Activated CD8-positive, alpha-beta T cell treated with anti-CD3 and anti-CD28 coated beads for 36 hours (primary cell): ENCODE measurements at regions not wholly inside any gene's neighbourhood (a gene's known extent, or its start where the extent isn't known, plus 50 kb on each side); places are given as distances from the start of the nearest gene placed in this dataset.

Source experiments
- ATAC-seq: fragments of 200-7000 bp; cut with Tn5 transposase; one replicate; pipeline ENCODE4 v1.10.0; 2021; ENCODE audit warnings: mild to moderate bottlenecking, moderate library complexity
- CTCF ChIA-PET: fragments of 350-600 bp; sonication (Branson Sonifier 250); formaldehyde crosslinking; loops from one replicate; lab custom pipeline; 2021; ENCODE audit warnings: antibody characterized with exemption; lab: Charles Lee
- POLR2A ChIA-PET: fragments of 350-600 bp; sonication (Branson Sonifier 250); formaldehyde crosslinking; loops from one replicate; lab custom pipeline; 2021; ENCODE audit warnings: antibody characterized with exemption; lab: Charles Lee
- DNase-seq: peaks from one replicate; pipeline ENCODE4 v3.0.0-alpha.2; 2020
- H3K27ac Mint-ChIP-seq: one replicate; pipeline ENCODE4 v1.8.0; 2021; ENCODE audit warnings: mild to moderate bottlenecking, mixed read lengths
- H3K27me3 Mint-ChIP-seq: one replicate; pipeline ENCODE4 v1.8.0; 2021; ENCODE audit warnings: mixed read lengths
- H3K36me3 Mint-ChIP-seq: one replicate; pipeline ENCODE4 v1.8.0; 2021; ENCODE audit warnings: low read depth, mixed read lengths
- H3K4me1 Mint-ChIP-seq: one replicate; pipeline ENCODE4 v1.8.0; 2021; ENCODE audit warnings: low read depth, mixed read lengths
- H3K4me3 Mint-ChIP-seq: one replicate; pipeline ENCODE4 v1.8.0; 2021; ENCODE audit warnings: mild to moderate bottlenecking, moderate library complexity, mixed read lengths
- H3K9me3 Mint-ChIP-seq: one replicate; pipeline ENCODE4 v1.8.0; 2021; ENCODE audit warnings: mixed read lengths
- CTCF ChIP-seq: fragments of 200-600 bp; IDR thresholded peaks from one replicate; pipeline ENCODE4 v1.8.0; 2022; ENCODE audit warnings: antibody characterized with exemption, mild to moderate bottlenecking
- intact Hi-C: fragments of 100-400 bp; cut with micrococcal nuclease; formaldehyde crosslinking; loops from one replicate; pipeline ENCODE4 v1.10.0; 2022

GRCh38 chr1:222042120-222042519, 300.2 kb upstream of the DUSP10 start:
- Mint-ChIP-seq H3K4me1 (no peaks in the 10 kb centered on the region), H3K9me3 (no peaks in the 10 kb centered on the region), H3K27me3 (peaks cover 1% of the 10 kb centered on the region), H3K36me3 (no peaks in the 10 kb centered on the region), H3K27ac (no peak overlapping the region), H3K4me3 (no peak overlapping the region)
- DNase-seq (no peak), ATAC-seq (no peak)
- ChIA-PET CTCF (no interaction called here), POLR2A (no interaction called here)
- no peak for TF ChIP-seq CTCF
- intact Hi-C loops: no loop called here

GRCh38 chr1:222040955-222041354, 299.1 kb upstream of the DUSP10 start:
- no peak for TF ChIP-seq CTCF
- intact Hi-C loops: no loop called here
- CTCF ChIA-PET: no interaction called here
- Mint-ChIP-seq H3K27ac (no peak overlapping the region), H3K4me1 (no peaks in the 10 kb centered on the region), H3K27me3 (peaks cover 1% of the 10 kb centered on the region), H3K9me3 (no peaks in the 10 kb centered on the region), H3K4me3 (no peak overlapping the region), H3K36me3 (no peaks in the 10 kb centered on the region)
- ATAC-seq (no peak), DNase-seq (no peak)
- POLR2A ChIA-PET: no interaction called here

- ChIA-PET CTCF (interaction anchor here (1.4 kb wide), 1 partner anchor 31 kb away, joined by 3 read pairs; no protein-coding TSS in a partner anchor), POLR2A (no interaction called here)
- TF ChIP-seq CTCF: no peak
- Mint-ChIP-seq H3K4me1 (no peaks in the 10 kb centered on the region), H3K36me3 (no peaks in the 10 kb centered on the region), H3K27me3 (peaks cover 3% of the 10 kb centered on the region), H3K9me3 (no peaks in the 10 kb centered on the region), H3K27ac (no peak overlapping the region), H3K4me3 (no peak overlapping the region)
- intact Hi-C loops: no loop called here
- ATAC-seq (no peak), DNase-seq (no peak)
Measured at GRCh38 chr1:222040121-222040805, 298.4 kb upstream of the DUSP10 start.

GRCh38 chr1:222038971-222039370, 297.1 kb upstream of the DUSP10 start:
- Mint-ChIP-seq H3K36me3 (no peaks in the 10 kb centered on the region), H3K27ac (no peak overlapping the region), H3K4me3 (no peak overlapping the region), H3K27me3 (peaks cover 7% of the 10 kb centered on the region), H3K9me3 (no peaks in the 10 kb centered on the region), H3K4me1 (no peaks in the 10 kb centered on the region)
- intact Hi-C loops: no loop called here
- no peak for TF ChIP-seq CTCF
- DNase-seq (no peak), ATAC-seq (no peak)
- POLR2A ChIA-PET: interaction anchor here (1.2 kb wide), 1 partner anchor 18 kb away, joined by 3 read pairs; no protein-coding TSS in a partner anchor
- CTCF ChIA-PET: no interaction called here

- Mint-ChIP-seq H3K9me3 (no peaks in the 10 kb centered on the region), H3K27ac (no peak overlapping the region), H3K4me1 (no peaks in the 10 kb centered on the region), H3K27me3 (peaks cover 7% of the 10 kb centered on the region), H3K4me3 (no peak overlapping the region), H3K36me3 (no peaks in the 10 kb centered on the region)
- ATAC-seq (no peak), DNase-seq (no peak)
- ChIA-PET CTCF (no interaction called here), POLR2A (no interaction called here)
- intact Hi-C loops: no loop called here
- TF ChIP-seq CTCF: no peak
Measured at GRCh38 chr1:222037720-222038119, 295.8 kb upstream of the DUSP10 start.
